Naive thymus-derived CD8-positive, alpha-beta T cell (primary cell): ENCODE measurements at regions not wholly inside any gene's neighbourhood (a gene's known extent, or its start where the extent isn't known, plus 50 kb on each side); places are given as distances from the start of the nearest gene placed in this dataset.
"Not testable (repeated sequence)": the region's sequence is repeated elsewhere in the genome, so short reads cannot be mapped to it uniquely, and the experiment has no call there.

Source experiments
- ATAC-seq, 2 donors: fragments of 150-1000 bp; cut with Tn5 transposase in 1 of 2; sonication (Bioruptor Pico), chemical (Tn5 transposase) in 1 of 2; 1 replicate in 1 of 2; 2 replicates in 1 of 2; pipeline ENCODE4 v1.10.0; 2021; ENCODE audit warnings: mild to moderate bottlenecking in 2 of 2, moderate library complexity in 2 of 2
- POLR2A ChIA-PET: fragments of 350-600 bp; sonication (Branson Sonifier 250); formaldehyde crosslinking; loops from one replicate; lab custom pipeline; 2021; ENCODE audit warnings: antibody characterized with exemption; lab: Charles Lee
- DNase-seq, 10 donors: peaks; one replicate each; pipeline versions ENCODE4 v3.0.0 to v3.0.0-alpha.2; 2020 to 2022
- H3K27ac Mint-ChIP-seq, 10 donors: one replicate each; pipeline ENCODE4 v1.8.0; 2020 to 2022; ENCODE audit warnings: mild to moderate bottlenecking in 10 of 10, mixed read lengths in 10 of 10, moderate library complexity in 4 of 10, inconsistent platforms in 1 of 10
- H3K27me3 Mint-ChIP-seq, 5 donors: one replicate each; pipeline ENCODE4 v1.8.0; 2021 to 2022; ENCODE audit warnings: mixed read lengths in 5 of 5
- H3K36me3 Mint-ChIP-seq, 3 donors: one replicate each; pipeline ENCODE4 v1.8.0; 2020 to 2022; ENCODE audit warnings: mixed read lengths in 3 of 3, mild to moderate bottlenecking in 2 of 3, inconsistent platforms in 1 of 3
- H3K4me1 Mint-ChIP-seq, 4 donors: one replicate each; pipeline ENCODE4 v1.8.0; 2021 to 2022; ENCODE audit warnings: mixed read lengths in 4 of 4
- H3K4me3 Mint-ChIP-seq, 10 donors: one replicate each; pipeline ENCODE4 v1.8.0; 2020 to 2022; ENCODE audit warnings: mild to moderate bottlenecking in 10 of 10, mixed read lengths in 10 of 10, moderate library complexity in 6 of 10, inconsistent platforms in 1 of 10
- H3K9me3 Mint-ChIP-seq, 9 donors: one replicate each; pipeline ENCODE4 v1.8.0; 2020 to 2022; ENCODE audit warnings: mixed read lengths in 9 of 9, mild to moderate bottlenecking in 3 of 9, inconsistent platforms in 1 of 9, moderate library complexity in 1 of 9

GRCh38 chr3:25973122-25973521 lies 183.2 kb downstream of the OXSM start:
- H3K4me3 Mint-ChIP-seq, result no peak overlapping the region
- POLR2A ChIA-PET, result no interaction called here
- H3K9me3 Mint-ChIP-seq, result peaks cover 0 to 6% (median 0%) of the 10 kb centered on the region in 9 donors
- peaks cover 0 to 5% (median 0%) of the 10 kb centered on the region in 3 donors for H3K36me3 Mint-ChIP-seq
- no peak for DNase-seq
- no peaks in the 10 kb centered on the region for H3K4me1 Mint-ChIP-seq
- H3K27ac Mint-ChIP-seq, result no peak overlapping the region
- peaks cover 0 to 17% (median 2%) of the 10 kb centered on the region in 5 donors for H3K27me3 Mint-ChIP-seq
- ATAC-seq, result no peak

DNA sequence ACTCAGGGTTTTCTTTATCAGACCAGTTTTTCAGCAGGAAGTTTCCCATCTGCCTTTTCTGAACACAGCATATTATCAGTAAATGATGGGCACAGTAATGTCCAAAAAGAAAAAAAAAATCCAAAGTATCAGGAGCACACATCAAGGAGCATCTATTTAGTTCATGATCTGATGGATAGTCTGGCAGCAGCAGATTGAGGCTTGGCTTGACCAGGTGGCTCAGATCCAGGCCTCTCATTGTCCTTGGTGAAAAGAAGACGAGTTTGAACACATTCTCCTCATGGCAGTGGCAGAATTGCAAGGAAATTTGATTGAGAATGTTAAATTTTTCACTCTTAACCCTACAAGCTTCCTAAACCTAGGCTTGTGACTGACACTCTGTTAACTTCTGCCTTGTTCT lies 192.9 kb downstream of the OXSM start:
- ATAC-seq (no peak), DNase-seq (no peak)
- Mint-ChIP-seq H3K4me1 (no peaks in the 10 kb centered on the region), H3K27me3 (peaks cover 0 to 13% (median 0%) of the 10 kb centered on the region in 5 donors), H3K36me3 (no peaks in the 10 kb centered on the region), H3K9me3 (peaks cover 0 to 5% (median 0%) of the 10 kb centered on the region in 9 donors), H3K4me3 (no peak overlapping the region), H3K27ac (no peak overlapping the region)
- POLR2A ChIA-PET, result no interaction called here

DNA sequence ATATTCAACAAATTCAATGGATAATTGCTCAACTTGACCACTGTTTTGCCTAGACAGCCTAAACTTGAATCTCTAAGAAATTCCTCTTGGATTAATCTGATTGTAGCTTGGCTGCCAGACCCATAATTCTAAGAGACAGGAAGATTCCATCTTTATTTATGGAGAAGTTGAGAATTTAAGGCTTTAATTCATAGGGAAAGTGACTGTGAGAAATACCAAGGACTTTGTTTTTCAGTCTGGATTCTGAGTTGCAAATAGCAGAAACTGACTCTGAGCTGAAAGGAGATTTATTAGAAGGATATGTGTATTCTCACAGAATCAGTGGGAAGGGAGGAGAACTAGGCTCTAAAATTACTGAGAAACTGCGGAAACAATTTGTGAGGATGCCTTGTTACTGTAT lies 195.7 kb downstream of the OXSM start:
- no peaks in the 10 kb centered on the region for H3K36me3 Mint-ChIP-seq
- no peak overlapping the region for H3K4me3 Mint-ChIP-seq
- peaks cover 0 to 11% (median 3%) of the 10 kb centered on the region in 9 donors for H3K9me3 Mint-ChIP-seq
- DNase-seq, result no peak
- H3K27ac Mint-ChIP-seq, result no peak overlapping the region
- peaks cover 0 to 13% (median 0%) of the 10 kb centered on the region in 5 donors for H3K27me3 Mint-ChIP-seq
- no peaks in the 10 kb centered on the region for H3K4me1 Mint-ChIP-seq
- POLR2A ChIA-PET, result no interaction called here
- ATAC-seq, result no peak

DNA sequence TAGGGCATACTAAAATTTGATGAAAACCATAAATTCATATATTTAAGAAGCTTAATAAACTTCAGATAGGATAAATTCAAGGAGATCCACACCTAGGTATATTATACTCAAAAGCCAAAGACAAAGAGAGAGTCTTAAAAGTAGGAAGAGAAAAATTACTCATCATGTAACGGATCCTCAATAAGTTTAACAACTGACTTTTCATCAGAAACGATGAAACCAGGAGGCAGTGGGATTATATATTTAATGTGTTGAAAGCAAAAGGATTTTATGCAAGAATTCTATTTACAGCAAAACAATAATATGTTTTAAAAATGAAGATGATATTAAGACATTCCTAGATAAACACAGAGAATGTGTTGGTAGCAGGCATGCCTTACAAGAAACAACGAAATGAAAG lies 202.7 kb downstream of the OXSM start:
- Mint-ChIP-seq H3K27ac (no peak overlapping the region), H3K9me3 (peaks cover 18 to 44% (median 36%) of the 10 kb centered on the region in 9 donors), H3K4me3 (no peak overlapping the region), H3K4me1 (no peaks in the 10 kb centered on the region), H3K36me3 (peaks cover 0 to 5% (median 0%) of the 10 kb centered on the region in 3 donors), H3K27me3 (no peaks in the 10 kb centered on the region)
- POLR2A ChIA-PET, result no interaction called here
- ATAC-seq (no peak), DNase-seq (no peak)

- no peak for DNase-seq
- POLR2A ChIA-PET, result no interaction called here
- H3K27ac Mint-ChIP-seq, result no peak overlapping the region
- H3K27me3 Mint-ChIP-seq, result peaks cover 0 to 3% (median 0%) of the 10 kb centered on the region in 5 donors
- no peaks in the 10 kb centered on the region for H3K4me1 Mint-ChIP-seq
- peaks cover 0 to 23% (median 10%) of the 10 kb centered on the region in 9 donors for H3K9me3 Mint-ChIP-seq
- no peak overlapping the region for H3K4me3 Mint-ChIP-seq
- no peak for ATAC-seq
- H3K36me3 Mint-ChIP-seq, result peaks cover 0 to 12% (median 0%) of the 10 kb centered on the region in 3 donors
Measured at GRCh38 chr3:26004172-26004571, 214.3 kb downstream of the OXSM start.

DNA sequence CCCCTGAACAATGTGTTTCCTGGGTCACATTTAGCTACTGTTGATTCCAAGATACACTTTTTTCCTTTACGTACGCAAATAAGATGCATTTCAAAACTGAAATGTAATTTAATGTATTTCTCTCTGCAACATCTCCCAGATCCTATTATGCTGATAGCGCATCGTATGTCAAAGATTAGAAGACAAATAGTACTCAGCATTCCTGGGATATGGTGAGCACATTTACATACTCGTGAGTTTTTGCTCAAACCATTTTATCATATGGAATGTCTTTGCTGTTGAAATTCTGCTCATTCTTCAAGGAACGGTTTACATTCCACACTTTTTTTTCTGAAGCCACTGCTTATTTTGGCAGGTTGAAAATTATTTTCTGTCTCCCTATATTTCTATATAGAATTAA lies 221.4 kb downstream of the OXSM start:
- DNase-seq (no peak), ATAC-seq (no peak)
- no peaks in the 10 kb centered on the region for H3K4me1 Mint-ChIP-seq
- H3K27ac Mint-ChIP-seq, result no peak overlapping the region
- POLR2A ChIA-PET, result no interaction called here
- H3K9me3 Mint-ChIP-seq, result peaks cover 0 to 11% (median 0%) of the 10 kb centered on the region in 9 donors
- peaks cover 0 to 13% (median 0%) of the 10 kb centered on the region in 5 donors for H3K27me3 Mint-ChIP-seq
- no peaks in the 10 kb centered on the region for H3K36me3 Mint-ChIP-seq
- no peak overlapping the region for H3K4me3 Mint-ChIP-seq

- ATAC-seq (no peak), DNase-seq (no peak)
- POLR2A ChIA-PET, result no interaction called here
- Mint-ChIP-seq H3K4me1 (no peaks in the 10 kb centered on the region), H3K27ac (no peak overlapping the region), H3K4me3 (no peak overlapping the region), H3K27me3 (peaks cover 0 to 13% (median 0%) of the 10 kb centered on the region in 5 donors), H3K36me3 (no peaks in the 10 kb centered on the region), H3K9me3 (peaks cover 0 to 11% (median 0%) of the 10 kb centered on the region in 9 donors)
Measured at GRCh38 chr3:26012241-26012745, 222.4 kb downstream of the OXSM start.

GRCh38 chr3:26015752-26016151 lies 225.9 kb downstream of the OXSM start:
- Mint-ChIP-seq H3K36me3 (no peaks in the 10 kb centered on the region), H3K27ac (no peak overlapping the region), H3K4me1 (no peaks in the 10 kb centered on the region), H3K27me3 (peaks cover 0 to 10% (median 0%) of the 10 kb centered on the region in 5 donors), H3K9me3 (peaks cover 0 to 5% (median 0%) of the 10 kb centered on the region in 9 donors), H3K4me3 (no peak overlapping the region)
- ATAC-seq (no peak), DNase-seq (no peak)
- POLR2A ChIA-PET, result no interaction called here

DNA sequence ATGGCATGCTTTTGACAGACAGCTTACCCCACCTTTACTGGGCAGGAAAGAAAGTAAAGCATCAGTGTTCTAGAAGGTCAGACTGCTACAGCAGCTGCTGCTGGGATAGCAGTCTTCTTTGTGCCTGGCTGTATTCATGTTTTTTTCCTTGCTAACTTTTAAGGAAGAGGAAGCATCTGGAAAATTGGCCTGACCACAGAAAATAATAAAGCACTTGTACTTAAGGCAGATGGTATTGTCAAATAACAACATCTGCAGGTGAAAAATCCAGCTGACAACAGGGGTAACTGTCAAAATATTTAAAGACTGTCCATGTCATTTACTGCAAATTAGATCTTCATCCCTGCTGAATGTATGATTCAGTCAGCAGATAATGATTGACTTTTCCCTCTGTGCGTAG lies 229.0 kb downstream of the OXSM start:
- no peaks in the 10 kb centered on the region for H3K4me1 Mint-ChIP-seq
- H3K27ac Mint-ChIP-seq, result no peak overlapping the region
- DNase-seq, result no peak
- POLR2A ChIA-PET, result no interaction called here
- ATAC-seq, result no peak
- H3K27me3 Mint-ChIP-seq, result no peaks in the 10 kb centered on the region
- H3K36me3 Mint-ChIP-seq, result no peaks in the 10 kb centered on the region
- H3K9me3 Mint-ChIP-seq, result peaks cover 5 to 25% (median 9%) of the 10 kb centered on the region in 9 donors
- H3K4me3 Mint-ChIP-seq, result no peak overlapping the region

- DNase-seq, H3K4me1 Mint-ChIP-seq, H3K4me3 Mint-ChIP-seq, H3K27ac Mint-ChIP-seq, ATAC-seq, POLR2A ChIA-PET: not testable (repeated sequence)
- H3K27me3 Mint-ChIP-seq, result peaks cover 0 to 12% (median 0%) of the 10 kb centered on the region in 5 donors
- peaks cover 0 to 18% (median 0%) of the 10 kb centered on the region in 3 donors for H3K36me3 Mint-ChIP-seq
- H3K9me3 Mint-ChIP-seq, result peaks cover 5 to 46% (median 20%) of the 10 kb centered on the region in 9 donors
Measured at GRCh38 chr3:26024206-26024605, 234.3 kb downstream of the OXSM start.

- peaks cover 0 to 18% (median 0%) of the 10 kb centered on the region in 3 donors for H3K36me3 Mint-ChIP-seq
- DNase-seq, result no peak
- POLR2A ChIA-PET, result no interaction called here
- H3K27ac Mint-ChIP-seq, result no peak overlapping the region
- no peaks in the 10 kb centered on the region for H3K4me1 Mint-ChIP-seq
- peaks cover 0 to 12% (median 0%) of the 10 kb centered on the region in 5 donors for H3K27me3 Mint-ChIP-seq
- no peak overlapping the region for H3K4me3 Mint-ChIP-seq
- peaks cover 4 to 19% (median 10%) of the 10 kb centered on the region in 9 donors for H3K9me3 Mint-ChIP-seq
- ATAC-seq, result no peak
Measured at GRCh38 chr3:26029321-26029720, 239.4 kb downstream of the OXSM start.

- ATAC-seq, DNase-seq, H3K27me3 Mint-ChIP-seq, POLR2A ChIA-PET, H3K27ac Mint-ChIP-seq, H3K4me1 Mint-ChIP-seq, H3K4me3 Mint-ChIP-seq: not testable (repeated sequence)
- peaks cover 0 to 13% (median 0%) of the 10 kb centered on the region in 3 donors for H3K36me3 Mint-ChIP-seq
- peaks cover 4 to 41% (median 23%) of the 10 kb centered on the region in 9 donors for H3K9me3 Mint-ChIP-seq
Measured at GRCh38 chr3:26042126-26042525, 252.2 kb downstream of the OXSM start.

- DNase-seq, result no peak
- ATAC-seq, result no peak
- Mint-ChIP-seq H3K36me3 (no peaks in the 10 kb centered on the region), H3K27ac (no peak overlapping the region), H3K4me3 (no peak overlapping the region), H3K9me3 (peaks cover 0 to 5% (median 0%) of the 10 kb centered on the region in 9 donors), H3K4me1 (no peaks in the 10 kb centered on the region), H3K27me3 (peaks cover 0 to 3% (median 2%) of the 10 kb centered on the region in 5 donors)
- POLR2A ChIA-PET, result no interaction called here
Measured at GRCh38 chr3:26049951-26050350, 260.1 kb downstream of the OXSM start.

- H3K4me1 Mint-ChIP-seq, result no peaks in the 10 kb centered on the region
- peaks cover 0 to 8% (median 0%) of the 10 kb centered on the region in 9 donors for H3K9me3 Mint-ChIP-seq
- POLR2A ChIA-PET, result no interaction called here
- H3K27me3 Mint-ChIP-seq, result peaks cover 0 to 3% (median 2%) of the 10 kb centered on the region in 5 donors
- DNase-seq (no peak), ATAC-seq (no peak)
- no peak overlapping the region for H3K4me3 Mint-ChIP-seq
- no peaks in the 10 kb centered on the region for H3K36me3 Mint-ChIP-seq
- no peak overlapping the region for H3K27ac Mint-ChIP-seq
Measured at GRCh38 chr3:26050776-26051175, 260.9 kb downstream of the OXSM start.
